Parathyroid adenoma (tissue), 2 donors: ENCODE measurements at regions not wholly inside any gene's neighbourhood (a gene's known extent, or its start where the extent isn't known, plus 50 kb on each side); places are given as distances from the start of the nearest gene placed in this dataset.
"Not testable (repeated sequence)": the region's sequence is repeated elsewhere in the genome, so short reads cannot be mapped to it uniquely, and the experiment has no call there.

ENCODE experiments used
- H2AFZ ChIP-seq: fragments of 300-600 bp; sonication (generic); one replicate; pipeline ENCODE4 v1.7.0; 2017; ENCODE audit warnings: antibody characterized with exemption, mild to moderate bottlenecking
- H3K27ac ChIP-seq: fragments of 300-600 bp; sonication (generic); one replicate; pipeline ENCODE4 v1.7.0; 2017
- H3K27me3 ChIP-seq: fragments of 300-600 bp; sonication (generic); one replicate; pipeline ENCODE4 v1.7.0; 2017; ENCODE audit warnings: low read length; ENCODE audit not compliant: control insufficient read depth, insufficient read depth
- H3K36me3 ChIP-seq: fragments of 300-600 bp; sonication (generic); one replicate; pipeline ENCODE4 v1.7.0; 2017; ENCODE audit warnings: low read length; ENCODE audit not compliant: control insufficient read depth, insufficient read depth
- H3K4me1 ChIP-seq: fragments of 300-600 bp; sonication (generic); one replicate; pipeline ENCODE4 v1.7.0; 2017; ENCODE audit warnings: control low read depth
- H3K4me2 ChIP-seq: fragments of 300-600 bp; sonication (generic); one replicate; pipeline ENCODE4 v1.7.0; 2017; ENCODE audit warnings: low read length
- H3K4me3 ChIP-seq: fragments of 300-600 bp; sonication (generic); one replicate; pipeline ENCODE4 v1.7.0; 2017; ENCODE audit warnings: low read depth, low read length
- H3K79me2 ChIP-seq: fragments of 300-600 bp; sonication (generic); one replicate; pipeline ENCODE4 v1.7.0; 2017; ENCODE audit warnings: control low read depth
- H3K9ac ChIP-seq: fragments of 300-600 bp; sonication (generic); one replicate; pipeline ENCODE4 v1.7.0; 2017; ENCODE audit warnings: mild to moderate bottlenecking
- H3K9me3 ChIP-seq: fragments of 300-600 bp; sonication (generic); one replicate; pipeline ENCODE4 v1.7.0; 2017; ENCODE audit warnings: low read length; ENCODE audit not compliant: control insufficient read depth
- TF ChIP-seq, protein P1 (sequence below): fragments of 300-600 bp; sonication (generic); IDR thresholded peaks from one replicate; pipeline ENCODE4 v1.7.0; 2017; ENCODE audit warnings: antibody characterized with exemption, mild to moderate bottlenecking
- donor health status: primary hyperparathyroidism.

DNA sequence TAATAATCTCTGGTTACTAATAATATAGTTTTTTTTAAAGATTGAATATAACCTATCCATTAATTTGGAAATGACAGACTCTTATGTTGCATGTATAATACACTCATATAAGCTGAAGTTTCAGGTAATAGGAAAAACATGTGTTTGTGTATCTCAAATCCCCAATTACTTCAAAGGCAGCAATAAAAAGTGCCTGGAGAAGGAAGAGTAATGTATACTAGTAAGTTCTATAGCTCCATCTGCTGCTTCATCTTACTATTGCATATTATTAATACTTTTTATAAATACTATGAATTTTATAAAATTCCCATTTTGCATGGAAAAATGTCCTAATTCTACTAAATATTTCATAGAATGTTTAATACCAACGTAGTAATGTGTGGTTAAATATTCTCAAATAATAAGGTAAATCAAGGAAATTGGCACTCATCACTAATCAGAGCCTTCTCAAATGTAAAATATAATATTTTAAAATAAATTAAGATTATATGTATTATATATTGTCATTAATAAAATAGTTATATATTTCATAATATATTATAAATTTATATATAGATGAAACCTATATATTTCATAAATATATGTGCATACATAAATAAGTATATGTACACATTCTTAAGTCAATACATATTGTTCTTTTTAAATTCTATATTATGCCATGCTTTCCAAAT is 311.9 kb downstream of the HGF start:
- Histone ChIP-seq H3K36me3 (no peaks in the 10 kb centered on the region), H3K79me2 (no peaks in the 10 kb centered on the region), H3K4me1 (no peaks in the 10 kb centered on the region), H3K9ac (no peak overlapping the region), H3K27me3 (no peaks in the 10 kb centered on the region), H3K9me3 (no peaks in the 10 kb centered on the region), H3K27ac (no peak overlapping the region), H3K4me3 (no peak overlapping the region), H3K4me2 (no peak overlapping the region), H2AFZ (no peak overlapping the region)
- TF ChIP-seq, protein P1, sequence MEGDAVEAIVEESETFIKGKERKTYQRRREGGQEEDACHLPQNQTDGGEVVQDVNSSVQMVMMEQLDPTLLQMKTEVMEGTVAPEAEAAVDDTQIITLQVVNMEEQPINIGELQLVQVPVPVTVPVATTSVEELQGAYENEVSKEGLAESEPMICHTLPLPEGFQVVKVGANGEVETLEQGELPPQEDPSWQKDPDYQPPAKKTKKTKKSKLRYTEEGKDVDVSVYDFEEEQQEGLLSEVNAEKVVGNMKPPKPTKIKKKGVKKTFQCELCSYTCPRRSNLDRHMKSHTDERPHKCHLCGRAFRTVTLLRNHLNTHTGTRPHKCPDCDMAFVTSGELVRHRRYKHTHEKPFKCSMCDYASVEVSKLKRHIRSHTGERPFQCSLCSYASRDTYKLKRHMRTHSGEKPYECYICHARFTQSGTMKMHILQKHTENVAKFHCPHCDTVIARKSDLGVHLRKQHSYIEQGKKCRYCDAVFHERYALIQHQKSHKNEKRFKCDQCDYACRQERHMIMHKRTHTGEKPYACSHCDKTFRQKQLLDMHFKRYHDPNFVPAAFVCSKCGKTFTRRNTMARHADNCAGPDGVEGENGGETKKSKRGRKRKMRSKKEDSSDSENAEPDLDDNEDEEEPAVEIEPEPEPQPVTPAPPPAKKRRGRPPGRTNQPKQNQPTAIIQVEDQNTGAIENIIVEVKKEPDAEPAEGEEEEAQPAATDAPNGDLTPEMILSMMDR: no peak

DNA sequence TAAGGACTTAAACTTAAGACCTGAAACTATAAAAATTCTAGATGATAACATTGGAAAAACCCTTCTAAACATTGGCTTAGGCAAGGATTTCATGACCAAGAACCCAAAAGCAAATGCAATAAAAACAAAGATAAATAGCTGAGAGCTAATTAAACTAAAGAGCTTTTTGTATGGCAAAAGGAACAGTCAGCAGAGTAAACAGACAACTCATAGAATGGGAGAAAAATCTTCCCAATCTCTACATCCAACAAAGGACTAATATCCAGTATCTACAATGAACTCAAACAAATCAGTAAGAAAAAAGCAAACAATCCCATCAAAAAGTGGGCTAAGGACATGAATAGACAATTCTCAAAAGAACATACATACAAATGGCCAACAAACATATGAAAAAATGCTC is 316.1 kb downstream of the HGF start:
- not testable (repeated sequence) for H3K36me3 ChIP-seq, H3K27ac ChIP-seq, H3K4me1 ChIP-seq, H2AFZ ChIP-seq, H3K9ac ChIP-seq, H3K4me2 ChIP-seq, H3K9me3 ChIP-seq, H3K27me3 ChIP-seq, H3K4me3 ChIP-seq, H3K79me2 ChIP-seq

DNA sequence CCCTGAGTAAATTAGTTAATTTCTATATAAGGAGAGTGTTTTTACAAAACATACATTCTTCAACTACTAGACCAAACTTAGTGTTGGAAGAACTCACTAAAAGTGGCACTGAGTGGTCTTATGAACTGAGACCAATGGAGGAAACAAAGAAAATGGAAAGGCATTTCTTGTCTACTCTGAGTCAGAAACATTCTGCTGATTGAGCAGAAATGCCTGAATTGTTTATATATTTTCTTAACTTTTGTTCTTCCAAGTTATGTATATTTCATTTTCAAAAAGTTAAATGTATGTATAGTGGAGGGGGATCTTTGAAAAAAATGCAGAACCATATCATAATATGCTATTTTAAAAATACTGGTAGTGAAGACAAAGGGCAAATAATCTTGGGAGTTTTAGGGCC is 320.7 kb downstream of the HGF start:
- TF ChIP-seq, protein P1: no peak
- H3K4me3 ChIP-seq: no peak overlapping the region
- H3K4me1 ChIP-seq: no peaks in the 10 kb centered on the region
- no peaks in the 10 kb centered on the region for H3K36me3 ChIP-seq
- no peaks in the 10 kb centered on the region for H3K27me3 ChIP-seq
- H3K9ac ChIP-seq: no peak overlapping the region
- no peak overlapping the region for H2AFZ ChIP-seq
- no peaks in the 10 kb centered on the region for H3K79me2 ChIP-seq
- H3K27ac ChIP-seq: no peak overlapping the region
- H3K9me3 ChIP-seq: no peaks in the 10 kb centered on the region
- no peak overlapping the region for H3K4me2 ChIP-seq

DNA sequence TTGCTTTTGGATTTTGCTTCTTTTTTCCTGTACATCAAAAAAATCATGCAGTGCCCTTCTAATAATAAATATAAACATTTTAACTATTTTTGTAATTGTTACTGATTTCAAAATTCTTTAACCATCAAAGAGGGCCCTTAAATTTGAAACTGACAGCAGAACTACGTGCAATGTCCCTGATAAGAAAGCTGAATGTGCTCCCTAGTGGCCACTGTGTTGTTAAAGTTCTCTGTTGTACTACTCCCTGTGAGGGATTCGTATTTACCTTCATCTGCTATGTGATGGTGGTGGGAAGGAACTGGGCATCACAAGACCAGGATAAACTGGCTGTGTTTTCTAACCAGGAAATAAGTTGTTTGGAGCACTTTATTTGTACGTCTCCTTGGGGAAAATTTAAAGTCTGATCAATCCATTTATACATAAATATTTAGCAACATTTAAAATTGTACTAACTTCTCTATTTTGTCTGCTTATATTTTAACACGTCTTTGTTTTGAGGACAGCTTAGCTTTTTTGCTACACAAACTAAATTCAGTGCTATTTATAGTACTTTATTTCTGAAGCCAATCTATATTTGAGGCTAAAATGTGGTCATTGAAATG is 322.4 kb downstream of the HGF start:
- H2AFZ ChIP-seq: no peak overlapping the region
- H3K27ac ChIP-seq: no peak overlapping the region
- TF ChIP-seq, protein P1: no peak
- no peaks in the 10 kb centered on the region for H3K27me3 ChIP-seq
- H3K4me2 ChIP-seq: no peak overlapping the region
- no peak overlapping the region for H3K9ac ChIP-seq
- no peak overlapping the region for H3K4me3 ChIP-seq
- no peaks in the 10 kb centered on the region for H3K9me3 ChIP-seq
- H3K4me1 ChIP-seq: no peaks in the 10 kb centered on the region
- H3K36me3 ChIP-seq: no peaks in the 10 kb centered on the region
- no peaks in the 10 kb centered on the region for H3K79me2 ChIP-seq

DNA sequence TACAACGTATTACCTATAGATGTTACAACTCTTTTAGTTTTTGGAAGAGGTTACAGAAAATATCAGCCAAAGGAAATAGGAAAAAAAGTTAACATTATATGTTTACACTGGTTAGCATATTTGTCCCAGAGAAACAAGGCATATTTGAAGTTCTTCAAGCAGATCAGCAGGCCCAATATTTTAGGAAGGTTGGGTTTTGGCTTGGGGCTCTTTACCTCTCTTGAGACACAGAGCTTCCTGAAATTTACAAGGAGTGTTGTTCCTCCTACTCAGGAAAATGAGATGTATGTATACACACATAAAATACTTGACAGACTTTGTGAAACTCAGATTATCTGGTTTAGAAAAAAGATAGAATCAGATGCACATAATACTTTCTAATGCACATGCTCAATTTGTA is 323.6 kb downstream of the HGF start:
- Histone ChIP-seq H3K4me3 (no peak overlapping the region), H3K4me2 (no peak overlapping the region), H3K36me3 (no peaks in the 10 kb centered on the region), H3K9ac (no peak overlapping the region), H3K27me3 (no peaks in the 10 kb centered on the region), H2AFZ (no peak overlapping the region), H3K79me2 (no peaks in the 10 kb centered on the region), H3K9me3 (no peaks in the 10 kb centered on the region), H3K4me1 (no peaks in the 10 kb centered on the region), H3K27ac (no peak overlapping the region)
- TF ChIP-seq, protein P1: no peak
